ENCODE measurements at regions not wholly inside any gene's neighbourhood (a gene's known extent, or its start where the extent isn't known, plus 50 kb on each side); places are given as distances from the start of the nearest gene placed in this dataset.

DNA sequence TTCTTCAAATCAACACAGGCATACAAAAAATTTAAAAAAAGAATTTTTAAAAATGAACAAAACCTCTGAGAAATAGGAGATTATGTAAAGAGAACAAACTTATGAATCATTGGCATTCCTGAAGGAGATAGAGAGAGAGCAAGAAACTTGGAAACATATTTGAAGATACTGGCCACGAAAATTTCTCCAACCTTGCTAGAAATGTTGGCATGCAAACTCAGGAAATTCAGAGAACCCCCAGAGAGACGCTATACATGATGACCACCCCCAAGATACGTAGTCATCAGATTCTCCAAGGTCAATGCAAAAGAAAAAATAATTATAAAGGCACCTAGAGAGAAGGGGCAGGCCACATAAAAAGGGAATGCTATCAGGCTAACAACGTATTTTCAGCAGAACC lies 472.5 kb downstream of the MTRR start:
- intact Hi-C loops (cut with micrococcal nuclease; ENCODE audit: unreplicated experiment): loop anchor here (5.0 kb wide), 1 partner anchor 866 kb away; no protein-coding TSS in a partner anchor
- H3K36me3 ChIP-seq (ENCODE audit: control insufficient read depth in 2 of 2, insufficient read depth in 2 of 2, low read length in 1 of 2): no peaks in the 10 kb centered on the region
- in situ Hi-C loops (cut with MboI): no loop called here
- H3K79me2 ChIP-seq (ENCODE audit: control insufficient read depth, insufficient read depth, low read length): no peaks in the 10 kb centered on the region
- H3K9ac ChIP-seq (ENCODE audit: control insufficient read depth, insufficient read depth, low read length): no peak overlapping the region
- no peak overlapping the region for H2AFZ ChIP-seq (ENCODE audit: control insufficient read depth, low read depth, low read length)
- no peak for TF ChIP-seq BCL11A (IDR thresholded peaks at IDR 0.05; ENCODE audit: low read depth, low read length)
- TF ChIP-seq HDGF (IDR thresholded peaks at IDR 0.05): no peak
- TF ChIP-seq, protein P1, sequence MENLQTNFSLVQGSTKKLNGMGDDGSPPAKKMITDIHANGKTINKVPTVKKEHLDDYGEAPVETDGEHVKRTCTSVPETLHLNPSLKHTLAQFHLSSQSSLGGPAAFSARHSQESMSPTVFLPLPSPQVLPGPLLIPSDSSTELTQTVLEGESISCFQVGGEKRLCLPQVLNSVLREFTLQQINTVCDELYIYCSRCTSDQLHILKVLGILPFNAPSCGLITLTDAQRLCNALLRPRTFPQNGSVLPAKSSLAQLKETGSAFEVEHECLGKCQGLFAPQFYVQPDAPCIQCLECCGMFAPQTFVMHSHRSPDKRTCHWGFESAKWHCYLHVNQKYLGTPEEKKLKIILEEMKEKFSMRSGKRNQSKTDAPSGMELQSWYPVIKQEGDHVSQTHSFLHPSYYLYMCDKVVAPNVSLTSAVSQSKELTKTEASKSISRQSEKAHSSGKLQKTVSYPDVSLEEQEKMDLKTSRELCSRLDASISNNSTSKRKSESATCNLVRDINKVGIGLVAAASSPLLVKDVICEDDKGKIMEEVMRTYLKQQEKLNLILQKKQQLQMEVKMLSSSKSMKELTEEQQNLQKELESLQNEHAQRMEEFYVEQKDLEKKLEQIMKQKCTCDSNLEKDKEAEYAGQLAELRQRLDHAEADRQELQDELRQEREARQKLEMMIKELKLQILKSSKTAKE (IDR thresholded peaks at IDR 0.05; ENCODE audit: low read depth, poor library complexity, severe bottlenecking): no peak
- no peak for TF ChIP-seq TCF3 (IDR thresholded peaks at IDR 0.05; ENCODE audit: borderline replicate concordance, insufficient read depth, low read depth, low read length)
- TF ChIP-seq CREM (IDR thresholded peaks at IDR 0.05; ENCODE audit: low read depth): no peak
- no peak for TF ChIP-seq KAT2A (conservative IDR thresholded peaks at IDR 0.05; ENCODE audit: control insufficient read depth, low read depth, low read length)
- TF ChIP-seq, protein P2, sequence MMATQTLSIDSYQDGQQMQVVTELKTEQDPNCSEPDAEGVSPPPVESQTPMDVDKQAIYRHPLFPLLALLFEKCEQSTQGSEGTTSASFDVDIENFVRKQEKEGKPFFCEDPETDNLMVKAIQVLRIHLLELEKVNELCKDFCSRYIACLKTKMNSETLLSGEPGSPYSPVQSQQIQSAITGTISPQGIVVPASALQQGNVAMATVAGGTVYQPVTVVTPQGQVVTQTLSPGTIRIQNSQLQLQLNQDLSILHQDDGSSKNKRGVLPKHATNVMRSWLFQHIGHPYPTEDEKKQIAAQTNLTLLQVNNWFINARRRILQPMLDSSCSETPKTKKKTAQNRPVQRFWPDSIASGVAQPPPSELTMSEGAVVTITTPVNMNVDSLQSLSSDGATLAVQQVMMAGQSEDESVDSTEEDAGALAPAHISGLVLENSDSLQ (IDR thresholded peaks at IDR 0.05): no peak
- no peak for TF ChIP-seq SP1 (IDR thresholded peaks at IDR 0.05; ENCODE audit: low read depth, low read length)
- TF ChIP-seq KLF5 (IDR thresholded peaks at IDR 0.05; ENCODE audit: partially characterized antibody): no peak
- TF ChIP-seq EP300 (IDR thresholded peaks at IDR 0.05; ENCODE audit: borderline replicate concordance in 1 of 2, control insufficient read depth in 1 of 2, low read depth in 2 of 2, low read length in 2 of 2): no peak
- TF ChIP-seq NFIC (IDR thresholded peaks at IDR 0.05; ENCODE audit: low read depth, low read length): no peak
- no peak for TF ChIP-seq MEF2B (IDR thresholded peaks at IDR 0.05; ENCODE audit: partially characterized antibody, poor library complexity, severe bottlenecking)
- no peak for TF ChIP-seq ZZZ3 (IDR thresholded peaks at IDR 0.05; ENCODE audit: control insufficient read depth, insufficient read length, low read depth)
- TF ChIP-seq, protein P3, sequence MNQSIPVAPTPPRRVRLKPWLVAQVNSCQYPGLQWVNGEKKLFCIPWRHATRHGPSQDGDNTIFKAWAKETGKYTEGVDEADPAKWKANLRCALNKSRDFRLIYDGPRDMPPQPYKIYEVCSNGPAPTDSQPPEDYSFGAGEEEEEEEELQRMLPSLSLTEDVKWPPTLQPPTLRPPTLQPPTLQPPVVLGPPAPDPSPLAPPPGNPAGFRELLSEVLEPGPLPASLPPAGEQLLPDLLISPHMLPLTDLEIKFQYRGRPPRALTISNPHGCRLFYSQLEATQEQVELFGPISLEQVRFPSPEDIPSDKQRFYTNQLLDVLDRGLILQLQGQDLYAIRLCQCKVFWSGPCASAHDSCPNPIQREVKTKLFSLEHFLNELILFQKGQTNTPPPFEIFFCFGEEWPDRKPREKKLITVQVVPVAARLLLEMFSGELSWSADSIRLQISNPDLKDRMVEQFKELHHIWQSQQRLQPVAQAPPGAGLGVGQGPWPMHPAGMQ (IDR thresholded peaks at IDR 0.05; ENCODE audit: borderline replicate concordance): no peak
- TF ChIP-seq NR2C1 (IDR thresholded peaks at IDR 0.05): no peak
- TF ChIP-seq ZNF24 (IDR thresholded peaks at IDR 0.05): no peak
- TF ChIP-seq SUPT20H (IDR thresholded peaks at IDR 0.05; ENCODE audit: borderline replicate concordance, control insufficient read depth, low read depth, low read length): no peak
- no peak for FAIRE-seq
- no peak overlapping the region for H3K4me3 ChIP-seq
- no peaks in the 10 kb centered on the region for H4K20me1 ChIP-seq (ENCODE audit: control insufficient read depth, insufficient read depth)
- no peak for ATAC-seq
- 22% methylated on average over 4 of the region's 4 CpGs for WGBS (ENCODE audit: insufficient coverage, insufficient replicate concordance, low lambda C conversion rate, missing lambda C conversion rate)
- H3K9me3 ChIP-seq (replicated peaks; ENCODE audit: control insufficient read depth, insufficient read depth, low read length): no peaks in the 10 kb centered on the region; the same call in 2 of the 3 replicates
- no peak overlapping the region for H3K27ac ChIP-seq (ENCODE audit: control insufficient read depth, insufficient read depth)
- no peaks in the 10 kb centered on the region for H3K4me1 ChIP-seq (ENCODE audit: control insufficient read depth, insufficient read depth, low read length)
- no peaks in the 10 kb centered on the region; a peak in 1 of 4 replicates for H3K27me3 ChIP-seq (replicated peaks in 1 of 2; ENCODE audit: control insufficient read depth in 2 of 2, insufficient read depth in 2 of 2, low read length in 1 of 2)
- ChIA-PET POLR2A (no interaction called here), RAD21 (ENCODE audit: unreplicated experiment) (no interaction called here), CTCF (interaction anchor here (0.6 to 0.9 kb wide), 5 partner anchors 412 to 1174 kb away, joined by 3 read pairs; no protein-coding TSS in a partner anchor), SMC1A (ENCODE audit: uncharacterized antibody, unreplicated experiment) (interaction anchor here (0.7 to 0.9 kb wide), 3 partner anchors 10 to 409 kb away, joined by 3 to 4 read pairs (median 3); no protein-coding TSS in a partner anchor)
- no peak overlapping the region for H3K4me2 ChIP-seq (ENCODE audit: control insufficient read depth, insufficient read depth)
- no TSS peak for BruUV-seq (replicated peaks)
- DNase-seq (ENCODE audit: low read depth, low spot score): no peak

All from GM12878 (cell line).